ENCODE measurements at regions not wholly inside any gene's neighbourhood (a gene's known extent, or its start where the extent isn't known, plus 50 kb on each side); places are given as distances from the start of the nearest gene placed in this dataset.

- TF ChIP-seq, protein P1, sequence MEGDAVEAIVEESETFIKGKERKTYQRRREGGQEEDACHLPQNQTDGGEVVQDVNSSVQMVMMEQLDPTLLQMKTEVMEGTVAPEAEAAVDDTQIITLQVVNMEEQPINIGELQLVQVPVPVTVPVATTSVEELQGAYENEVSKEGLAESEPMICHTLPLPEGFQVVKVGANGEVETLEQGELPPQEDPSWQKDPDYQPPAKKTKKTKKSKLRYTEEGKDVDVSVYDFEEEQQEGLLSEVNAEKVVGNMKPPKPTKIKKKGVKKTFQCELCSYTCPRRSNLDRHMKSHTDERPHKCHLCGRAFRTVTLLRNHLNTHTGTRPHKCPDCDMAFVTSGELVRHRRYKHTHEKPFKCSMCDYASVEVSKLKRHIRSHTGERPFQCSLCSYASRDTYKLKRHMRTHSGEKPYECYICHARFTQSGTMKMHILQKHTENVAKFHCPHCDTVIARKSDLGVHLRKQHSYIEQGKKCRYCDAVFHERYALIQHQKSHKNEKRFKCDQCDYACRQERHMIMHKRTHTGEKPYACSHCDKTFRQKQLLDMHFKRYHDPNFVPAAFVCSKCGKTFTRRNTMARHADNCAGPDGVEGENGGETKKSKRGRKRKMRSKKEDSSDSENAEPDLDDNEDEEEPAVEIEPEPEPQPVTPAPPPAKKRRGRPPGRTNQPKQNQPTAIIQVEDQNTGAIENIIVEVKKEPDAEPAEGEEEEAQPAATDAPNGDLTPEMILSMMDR (IDR thresholded peaks at IDR 0.05; ENCODE audit: poor library complexity): no peak
- no peak for TF ChIP-seq EZH2 (IDR thresholded peaks at IDR 0.05; ENCODE audit: borderline replicate concordance)
These were observed 518.2 kb upstream of the GOT2 start for GRCh38 chr16:59252317-59252716.

Data from hepatocyte (in vitro differentiated cells).